Uterus (tissue), 2 donors: ENCODE measurements at regions not wholly inside any gene's neighbourhood (a gene's known extent, or its start where the extent isn't known, plus 50 kb on each side); places are given as distances from the start of the nearest gene placed in this dataset.

Experiments
- CTCF ChIP-seq, 4 experiments: fragments of 200-600 bp in 2 of 4; fragments of 450-650 bp in 2 of 4; sonication (generic) in 2 of 4; IDR thresholded peaks; one replicate each; pipeline ENCODE4 v1.5.1; 2016 to 2019; ENCODE audit warnings: antibody characterized with exemption in 4 of 4, mild to moderate bottlenecking in 2 of 4, moderate library complexity in 1 of 4
- POLR2A ChIP-seq, 2 donors: fragments of 450-650 bp; IDR thresholded peaks; one replicate each; pipeline ENCODE4 v1.6.1; 2016; ENCODE audit warnings: antibody characterized with exemption in 2 of 2, mild to moderate bottlenecking in 1 of 2, moderate library complexity in 1 of 2

DNA sequence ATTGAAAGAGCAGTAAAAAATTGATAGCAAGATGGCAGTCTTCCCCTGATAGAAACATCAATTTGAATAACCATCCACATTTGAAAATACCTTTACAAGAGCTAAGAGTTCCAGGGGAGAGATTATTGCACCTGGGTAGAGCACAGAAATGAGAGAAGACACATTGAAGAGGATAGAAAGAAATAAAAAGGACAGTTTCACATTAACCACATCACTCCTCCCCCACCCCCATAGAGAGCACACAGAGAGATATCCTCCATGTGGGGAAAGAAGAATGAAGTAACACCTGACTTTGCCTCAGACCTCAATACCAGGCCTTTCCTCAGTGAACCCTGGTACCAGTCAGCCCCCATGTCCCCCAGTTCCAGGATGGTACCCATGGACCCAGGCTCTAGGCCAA is 486.7 kb downstream of the FAM181B start:
- TF ChIP-seq CTCF (IDR thresholded peaks at IDR 0.05) (no peak), POLR2A (IDR thresholded peaks at IDR 0.05) (no peak)
